GM10266 (cell line): ENCODE measurements at regions not wholly inside any gene's neighbourhood (a gene's known extent, or its start where the extent isn't known, plus 50 kb on each side); places are given as distances from the start of the nearest gene placed in this dataset.

ENCODE experiments used
- DNase-seq: peaks from one replicate; pipeline ENCODE4 v3.0.0; 2012; ENCODE audit errors: extremely low spot score
- TF ChIP-seq, protein P1 (sequence below): IDR thresholded peaks from 2 replicates; pipeline ENCODE4 v1.5.1; 2012; ENCODE audit warnings: mild to moderate bottlenecking, low read depth; ENCODE audit not compliant: control insufficient read depth, insufficient read depth; ENCODE audit errors: missing control alignments

DNA sequence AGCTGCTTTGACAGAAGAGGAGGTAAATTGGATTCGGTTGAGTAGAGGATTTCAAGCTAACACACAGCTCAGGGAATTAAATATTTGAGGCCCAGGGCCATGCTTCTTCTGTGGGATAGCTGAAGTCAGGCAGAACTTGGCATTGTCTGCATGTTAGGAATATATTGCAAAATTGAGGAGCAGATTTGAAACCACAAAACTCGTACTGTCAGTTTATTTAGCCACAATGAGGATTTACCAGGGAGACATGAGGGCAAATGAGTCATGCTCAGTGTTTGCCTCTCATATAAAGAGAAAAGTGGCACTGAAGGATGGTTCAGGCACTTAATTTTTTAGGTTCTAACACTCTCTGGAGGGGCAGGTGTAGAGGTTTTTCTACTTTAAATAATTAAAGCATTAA is 83.0 kb upstream of the PRLR start:
- TF ChIP-seq, protein P1, sequence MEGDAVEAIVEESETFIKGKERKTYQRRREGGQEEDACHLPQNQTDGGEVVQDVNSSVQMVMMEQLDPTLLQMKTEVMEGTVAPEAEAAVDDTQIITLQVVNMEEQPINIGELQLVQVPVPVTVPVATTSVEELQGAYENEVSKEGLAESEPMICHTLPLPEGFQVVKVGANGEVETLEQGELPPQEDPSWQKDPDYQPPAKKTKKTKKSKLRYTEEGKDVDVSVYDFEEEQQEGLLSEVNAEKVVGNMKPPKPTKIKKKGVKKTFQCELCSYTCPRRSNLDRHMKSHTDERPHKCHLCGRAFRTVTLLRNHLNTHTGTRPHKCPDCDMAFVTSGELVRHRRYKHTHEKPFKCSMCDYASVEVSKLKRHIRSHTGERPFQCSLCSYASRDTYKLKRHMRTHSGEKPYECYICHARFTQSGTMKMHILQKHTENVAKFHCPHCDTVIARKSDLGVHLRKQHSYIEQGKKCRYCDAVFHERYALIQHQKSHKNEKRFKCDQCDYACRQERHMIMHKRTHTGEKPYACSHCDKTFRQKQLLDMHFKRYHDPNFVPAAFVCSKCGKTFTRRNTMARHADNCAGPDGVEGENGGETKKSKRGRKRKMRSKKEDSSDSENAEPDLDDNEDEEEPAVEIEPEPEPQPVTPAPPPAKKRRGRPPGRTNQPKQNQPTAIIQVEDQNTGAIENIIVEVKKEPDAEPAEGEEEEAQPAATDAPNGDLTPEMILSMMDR: no peak
- DNase-seq: no peak

DNA sequence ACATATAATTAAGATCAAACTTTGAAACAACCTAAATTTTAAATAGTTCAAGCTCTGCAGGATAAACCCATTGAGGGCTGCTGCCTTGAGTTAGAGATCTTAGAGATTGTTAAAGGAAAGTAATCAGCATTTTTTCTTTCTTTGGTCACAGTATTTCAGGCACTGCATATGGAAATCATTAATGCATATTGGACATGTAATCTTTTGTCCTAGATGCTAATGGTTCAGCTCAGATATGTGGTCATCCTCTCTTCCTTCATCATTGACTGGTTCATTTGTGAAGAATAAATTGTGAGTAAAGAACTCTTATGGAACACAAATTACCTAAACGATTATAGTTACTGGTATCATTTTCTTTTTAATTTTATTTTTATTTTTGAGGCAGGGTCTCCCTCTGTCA is 82.0 kb upstream of the PRLR start:
- no peak for DNase-seq
- TF ChIP-seq, protein P1: no peak

DNA sequence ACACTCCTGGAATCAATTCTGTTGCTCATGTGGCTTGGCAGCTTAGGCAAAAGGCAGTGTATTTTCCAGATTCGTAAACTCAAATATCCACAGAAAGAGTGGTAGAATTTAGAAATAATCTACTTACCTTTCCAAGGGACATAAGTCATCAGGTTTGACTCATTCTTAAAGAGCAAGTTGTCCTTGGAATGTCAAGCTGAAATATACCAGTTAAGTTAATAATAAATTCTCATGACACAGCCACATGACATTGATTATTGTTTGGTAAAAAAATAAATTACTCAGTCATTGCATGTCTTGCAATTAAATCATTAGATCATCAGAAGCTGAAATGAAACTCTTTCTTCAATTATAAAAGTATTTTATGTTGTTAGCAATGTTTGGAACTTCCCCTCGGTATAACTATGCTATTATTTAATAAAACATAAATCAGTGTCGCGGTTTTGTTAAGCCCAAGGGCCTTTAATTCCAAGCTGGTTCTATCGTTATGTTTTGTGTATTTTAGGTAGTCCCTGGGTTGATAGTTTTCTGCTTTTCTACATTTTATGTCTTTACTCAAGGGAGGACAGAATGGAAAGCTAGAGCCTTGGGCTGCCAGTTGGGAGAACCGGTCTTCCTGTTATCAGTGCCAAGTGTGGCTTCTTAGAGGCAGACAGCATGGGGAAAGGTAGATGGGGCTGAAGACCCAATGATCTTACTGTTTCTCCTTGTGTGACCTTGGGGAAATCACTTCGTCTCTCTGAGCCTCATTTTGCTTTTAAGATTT is 79.3 kb upstream of the PRLR start:
- no peak for DNase-seq
- TF ChIP-seq, protein P1: no peak

DNA sequence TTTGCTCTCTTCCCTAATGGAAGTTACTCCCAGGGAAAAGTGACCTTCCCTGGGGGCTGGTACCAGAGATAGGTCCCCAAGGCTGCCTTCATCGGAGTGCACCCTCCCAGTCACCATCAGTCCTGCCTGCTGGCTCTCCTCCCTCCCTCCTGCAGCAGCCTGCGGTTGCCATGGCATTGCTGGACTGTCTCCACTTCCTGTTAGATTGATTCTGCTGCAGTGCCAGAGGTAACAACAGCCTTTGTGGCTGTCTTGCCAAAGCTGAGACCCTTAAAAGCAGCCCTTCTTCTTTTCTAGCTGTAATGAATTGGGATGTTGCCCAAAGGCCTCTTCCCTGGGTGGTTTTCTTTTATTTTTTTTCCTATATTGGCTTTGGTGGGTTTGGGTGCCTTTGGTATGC is 78.1 kb upstream of the PRLR start:
- DNase-seq: no peak
- TF ChIP-seq, protein P1: no peak

DNA sequence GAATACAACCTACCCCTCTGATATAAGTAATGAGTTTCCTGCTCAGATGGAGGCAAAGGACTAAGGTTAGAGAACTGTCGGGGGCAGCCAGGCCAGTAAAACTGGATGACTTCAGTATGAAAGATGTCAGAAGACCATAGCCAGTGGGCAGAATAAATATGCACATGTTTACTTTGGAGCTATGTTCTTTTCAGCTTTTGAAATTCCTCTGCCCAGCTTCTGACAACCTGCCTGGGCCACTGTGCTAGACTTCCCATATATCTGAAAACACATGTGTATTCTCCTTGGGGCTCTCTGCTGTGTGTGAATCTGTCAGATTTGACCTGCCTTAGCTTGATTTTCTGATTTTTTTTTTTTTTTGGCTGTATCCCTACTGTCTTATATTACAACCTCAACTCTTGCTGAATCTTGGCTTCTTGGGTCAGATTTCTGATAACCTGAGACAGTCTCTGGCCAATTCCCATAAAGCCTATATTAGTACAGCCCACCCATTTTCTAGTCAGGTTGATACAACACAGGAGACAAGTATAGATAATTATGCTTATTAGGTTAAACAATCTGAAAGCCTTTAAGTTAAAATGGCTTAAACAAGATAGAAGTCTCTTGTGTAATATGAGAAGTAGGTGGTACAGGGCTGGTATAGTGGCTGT is 76.6 kb upstream of the PRLR start:
- DNase-seq: no peak
- TF ChIP-seq, protein P1: no peak

DNA sequence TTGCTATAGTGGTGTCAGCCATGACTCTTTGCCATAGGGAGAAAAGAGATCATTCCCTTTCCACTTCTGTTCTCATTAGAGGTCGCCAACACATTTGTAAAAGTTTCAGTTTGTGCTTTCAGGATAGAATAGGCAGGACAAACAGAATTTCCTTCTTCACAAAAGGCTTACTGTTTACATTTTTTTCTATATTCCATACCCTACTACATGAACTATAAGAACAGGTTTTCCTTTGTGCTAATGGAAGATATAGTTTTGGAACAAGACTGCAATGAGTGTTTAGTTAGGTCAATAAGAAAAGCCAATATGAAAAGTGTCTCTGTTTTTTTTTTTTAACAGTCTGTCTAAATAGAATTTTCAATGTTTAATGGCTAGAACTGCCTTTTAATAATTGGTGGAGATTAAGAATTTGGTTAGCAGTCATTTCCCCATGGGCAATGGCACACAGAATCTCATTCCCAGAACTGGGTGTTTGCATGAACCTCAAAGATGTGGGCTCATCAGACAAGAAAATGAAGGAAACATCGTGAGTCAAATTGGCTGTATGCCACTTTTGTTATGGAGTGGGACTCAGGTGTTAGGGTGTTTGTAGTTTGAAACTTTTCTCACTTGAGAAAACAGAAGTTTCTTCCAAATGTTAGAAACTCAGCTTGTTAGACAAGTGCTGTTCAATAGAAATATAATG is 75.2 kb upstream of the PRLR start:
- TF ChIP-seq, protein P1: no peak
- DNase-seq: no peak

DNA sequence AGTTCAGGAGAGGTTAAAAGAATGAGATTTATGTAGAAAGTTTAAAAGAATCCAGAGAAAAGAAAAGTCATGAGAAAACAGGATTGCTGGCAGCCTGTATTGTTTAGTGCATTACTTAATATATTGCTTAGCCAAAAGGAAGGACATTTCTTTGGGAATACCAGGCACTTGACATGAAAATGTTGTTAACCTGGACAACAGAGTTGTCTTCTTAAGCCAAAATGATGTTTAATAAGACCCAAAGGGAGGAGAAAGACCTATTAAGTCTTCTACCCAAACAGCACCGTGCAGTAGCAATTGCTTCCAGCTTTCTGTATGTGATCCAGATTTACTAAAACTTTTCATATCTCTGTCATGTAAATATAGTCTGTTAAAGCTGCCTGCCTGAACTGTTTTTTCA is 74.0 kb upstream of the PRLR start:
- TF ChIP-seq, protein P1: no peak
- no peak for DNase-seq
